HG02610 (cell line): ENCODE measurements at regions not wholly inside any gene's neighbourhood (a gene's known extent, or its start where the extent isn't known, plus 50 kb on each side); places are given as distances from the start of the nearest gene placed in this dataset.
"Not testable (repeated sequence)": the region's sequence is repeated elsewhere in the genome, so short reads cannot be mapped to it uniquely, and the experiment has no call there.

Source experiments
- ATAC-seq: cut with Tn5 transposase; IDR thresholded peaks from one replicate; pipeline ENCODE4 v1.9.1; 2021; ENCODE audit warnings: mild to moderate bottlenecking, moderate library complexity; ENCODE audit not compliant: unreplicated experiment

- ATAC-seq: no peak
These were observed 1865.3 kb upstream of the ACO1 start for GRCh38 chr9:30519166-30519565.

- ATAC-seq: no peak
These were observed 1864.7 kb upstream of the ACO1 start for GRCh38 chr9:30519756-30520155.

GRCh38 chr9:30522061-30522460 lies 1862.4 kb upstream of the ACO1 start:
- no peak for ATAC-seq

- no peak for ATAC-seq
These were observed 1862.0 kb upstream of the ACO1 start for GRCh38 chr9:30522486-30522885.

GRCh38 chr9:30524311-30524710 lies 1860.1 kb upstream of the ACO1 start:
- no peak for ATAC-seq

- no peak for ATAC-seq
These were observed 1850.0 kb upstream of the ACO1 start for GRCh38 chr9:30534455-30534854.

- no peak for ATAC-seq
These were observed 1849.5 kb upstream of the ACO1 start for GRCh38 chr9:30534896-30535295.

- ATAC-seq: no peak
These were observed 1847.9 kb upstream of the ACO1 start for GRCh38 chr9:30536494-30536893.

GRCh38 chr9:30539696-30540095 lies 1844.7 kb upstream of the ACO1 start:
- not testable (repeated sequence) for ATAC-seq

- no peak for ATAC-seq
These were observed 1809.9 kb upstream of the ACO1 start for GRCh38 chr9:30574355-30575151.

- no peak for ATAC-seq
These were observed 1809.2 kb upstream of the ACO1 start for GRCh38 chr9:30575218-30575617.

GRCh38 chr9:30575691-30576090 lies 1808.8 kb upstream of the ACO1 start:
- no peak for ATAC-seq

- no peak for ATAC-seq
These were observed 1804.6 kb upstream of the ACO1 start for GRCh38 chr9:30579810-30580209.

- no peak for ATAC-seq
These were observed 1802.2 kb upstream of the ACO1 start for GRCh38 chr9:30582240-30582639.

GRCh38 chr9:30584559-30584958 lies 1799.9 kb upstream of the ACO1 start:
- ATAC-seq: no peak

- ATAC-seq: no peak
These were observed 1793.0 kb upstream of the ACO1 start for GRCh38 chr9:30591461-30591860.

GRCh38 chr9:30597608-30598007 lies 1786.8 kb upstream of the ACO1 start:
- no peak for ATAC-seq

- ATAC-seq: no peak
These were observed 1778.5 kb upstream of the ACO1 start for GRCh38 chr9:30605936-30606335.

- no peak for ATAC-seq
These were observed 1774.7 kb upstream of the ACO1 start for GRCh38 chr9:30609713-30610112.

GRCh38 chr9:30616782-30617181 lies 1767.7 kb upstream of the ACO1 start:
- not testable (repeated sequence) for ATAC-seq

- no peak for ATAC-seq
These were observed 1761.9 kb upstream of the ACO1 start for GRCh38 chr9:30622561-30622960.

GRCh38 chr9:30628915-30629567 lies 1755.4 kb upstream of the ACO1 start:
- no peak for ATAC-seq
